ENCODE measurements at regions not wholly inside any gene's neighbourhood (a gene's known extent, or its start where the extent isn't known, plus 50 kb on each side); places are given as distances from the start of the nearest gene placed in this dataset.

- TF ChIP-seq CTCF (IDR thresholded peaks at IDR 0.05; ENCODE audit: insufficient read depth, low read length, poor library complexity, severe bottlenecking) (no peak), EZH2phosphoT487 (conservative IDR thresholded peaks at IDR 0.05; ENCODE audit: low read length) (no peak)
These were observed 102.9 kb downstream of the DYRK2 start for GRCh38 chr12:67751381-67751928.

Data from SU-DHL-6 (cell line).